Stimulated activated CD8-positive, alpha-beta memory T cell treated with anti-CD3 and anti-CD28 coated beads, Interleukin-2, amount 100 ng/mL, for 1 hour (primary cell): ENCODE measurements at regions not wholly inside any gene's neighbourhood (a gene's known extent, or its start where the extent isn't known, plus 50 kb on each side); places are given as distances from the start of the nearest gene placed in this dataset.
A peak's percentile ranks its signal among the peaks of the same experiment; 100 is the strongest.

Experiments
- DNase-seq, 2 donors: peaks; one replicate each; pipeline ENCODE4 v3.0.0-alpha.2; 2020; ENCODE audit warnings: low read depth in 2 of 2

GRCh38 chr12:107277855-107278254, 184.5 kb upstream of the CRY1 start:
- no peak for DNase-seq

- DNase-seq, result no peak
Observed at GRCh38 chr12:107282628-107283027, 189.3 kb upstream of the CRY1 start.

DNA sequence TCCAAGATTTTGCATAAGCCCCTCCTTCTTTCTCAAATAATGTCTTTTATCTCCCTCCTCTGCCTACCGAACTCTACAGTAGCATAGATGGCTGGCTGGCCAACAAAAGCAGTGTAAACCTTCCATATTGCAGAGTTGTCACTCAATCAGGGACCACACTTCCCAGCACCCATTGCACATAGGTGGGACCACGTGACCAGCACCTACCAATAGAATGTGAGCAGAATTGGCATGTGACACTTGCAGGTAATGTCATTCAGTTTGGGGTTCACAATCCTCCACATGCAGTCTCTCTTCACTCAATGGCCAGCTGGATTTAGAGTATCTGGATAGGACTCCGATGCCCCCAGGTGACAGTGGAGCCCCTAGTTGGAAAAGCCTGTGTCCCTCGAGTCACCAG, 190.3 kb upstream of the CRY1 start:
- DNase-seq, result no peak

GRCh38 chr12:107284692-107285091, 191.3 kb upstream of the CRY1 start:
- no peak for DNase-seq

DNA sequence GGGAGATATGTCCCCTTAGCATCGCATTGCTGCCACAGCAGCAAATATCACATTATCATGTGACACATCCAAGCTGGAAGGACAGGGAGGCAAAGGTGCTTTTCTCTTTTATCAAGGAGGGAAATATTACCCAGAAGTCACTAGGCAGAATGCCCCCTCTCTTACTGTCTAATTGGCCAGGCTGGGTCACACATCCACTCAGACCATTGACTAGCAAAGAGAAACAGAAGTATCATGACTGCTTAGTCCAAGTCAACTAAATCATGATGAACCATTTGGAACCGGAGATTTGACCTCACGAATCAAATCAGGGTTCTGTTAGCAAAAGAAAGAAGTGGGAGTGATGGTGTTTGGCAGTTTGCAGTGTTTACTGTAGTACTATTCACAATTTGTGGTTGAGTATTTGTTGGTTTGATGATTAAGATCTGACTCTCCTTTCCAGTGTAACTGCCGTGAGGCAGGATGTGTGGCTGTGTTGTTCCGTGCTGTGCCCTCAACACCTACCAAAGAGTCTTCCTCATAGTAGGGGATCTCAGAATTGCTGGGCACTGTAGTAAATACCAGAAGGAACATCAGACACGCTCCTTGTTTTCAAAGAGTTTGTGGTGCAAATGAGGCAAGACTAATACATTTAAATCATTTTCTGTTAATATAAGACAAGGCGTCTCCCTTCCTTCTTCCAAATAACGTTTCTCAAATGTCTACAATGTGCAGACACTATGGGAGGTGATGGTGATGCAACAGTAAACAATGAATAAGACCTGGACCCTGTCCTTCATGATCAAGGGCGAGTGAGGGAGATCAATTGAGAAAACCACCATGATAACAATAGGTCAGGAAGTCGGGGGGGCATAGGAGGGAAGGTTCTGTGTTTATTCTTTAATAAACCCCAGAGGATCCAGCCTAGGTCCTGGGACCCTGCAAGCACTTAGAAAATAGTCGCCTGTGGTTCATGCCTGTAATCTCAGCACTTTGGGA, 194.4 kb upstream of the CRY1 start:
- DNase-seq, result no peak

DNA sequence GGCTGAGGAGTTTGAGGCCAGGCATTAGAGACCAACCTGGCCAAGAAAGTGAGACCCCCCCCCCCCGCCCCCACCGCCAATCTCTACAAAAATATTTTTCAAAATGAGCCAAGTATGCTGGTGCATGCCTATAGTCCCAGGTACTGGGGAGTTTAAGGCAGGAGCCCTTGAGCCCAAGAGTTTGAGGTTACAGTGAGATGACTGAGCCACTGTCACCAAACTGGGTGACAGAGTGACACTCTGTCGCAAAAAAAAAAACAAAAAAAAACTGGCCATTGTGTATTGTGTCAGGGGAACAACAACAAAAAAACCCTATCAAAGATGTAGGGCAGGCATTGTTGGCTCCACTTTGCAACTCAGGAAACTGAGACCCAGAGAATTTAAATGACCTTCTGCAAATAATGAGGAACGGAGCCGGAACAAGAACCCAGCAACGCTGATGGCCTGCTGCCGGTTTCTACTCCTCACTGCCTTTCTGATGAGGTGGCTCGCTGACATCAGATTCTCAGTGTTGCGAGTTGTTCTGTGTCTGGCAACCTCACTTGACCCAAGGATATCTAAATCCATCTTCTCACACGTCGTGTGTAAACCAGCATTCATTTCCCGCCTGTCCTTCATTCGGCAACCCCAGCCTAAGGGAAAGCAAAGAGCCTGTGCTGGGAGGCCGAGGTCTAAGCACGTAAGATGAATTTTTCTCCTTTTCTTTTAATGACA, 195.2 kb upstream of the CRY1 start:
- DNase-seq, result no peak

- no peak for DNase-seq
Observed at GRCh38 chr12:107291018-107291417, 197.7 kb upstream of the CRY1 start.

DNA sequence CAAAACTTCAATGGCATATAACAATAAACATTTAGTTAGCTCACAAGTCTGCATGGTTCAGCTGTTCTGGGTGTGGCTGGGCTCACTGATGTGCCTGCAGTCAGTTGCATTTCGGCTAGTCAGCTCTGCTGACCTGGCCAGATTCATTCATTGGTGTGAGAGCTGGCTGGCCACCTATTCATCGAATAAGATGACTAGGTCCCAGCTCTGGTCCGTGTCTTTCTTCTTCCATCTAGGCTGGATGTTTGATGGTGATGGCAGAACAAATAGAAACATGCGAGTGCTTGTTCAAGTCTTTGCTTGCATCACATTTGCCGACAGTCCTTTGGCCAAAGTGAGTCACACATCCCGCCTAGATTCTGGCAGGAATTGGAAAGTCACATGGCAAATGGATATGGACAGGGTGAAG, 203.3 kb upstream of the CRY1 start:
- no peak for DNase-seq

- no peak for DNase-seq
Observed at GRCh38 chr12:107302649-107303341, 209.4 kb upstream of the CRY1 start.

- no peak for DNase-seq
Observed at GRCh38 chr12:107304588-107305532, 211.5 kb upstream of the CRY1 start.

GRCh38 chr12:107306141-107306659, 212.9 kb upstream of the CRY1 start:
- no peak for DNase-seq

DNA sequence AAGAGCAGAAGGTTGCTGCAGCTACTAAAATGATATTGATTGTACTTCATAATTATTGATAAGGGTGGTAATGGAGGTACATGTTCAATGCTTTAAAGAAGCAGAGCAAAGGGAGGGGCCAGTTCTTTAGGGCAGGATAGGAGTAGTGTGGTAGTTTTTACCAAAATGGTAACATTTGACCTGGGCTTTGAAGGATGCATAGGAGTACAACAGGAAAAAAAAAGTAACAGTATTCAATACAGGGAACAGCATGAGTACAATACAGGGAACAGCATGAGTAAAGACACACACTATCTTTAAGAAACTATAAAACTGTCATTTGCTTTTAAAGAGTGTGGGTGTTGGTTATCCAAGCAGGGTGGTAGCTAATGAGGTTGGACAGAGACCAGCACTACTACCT, 215.0 kb upstream of the CRY1 start:
- no peak for DNase-seq

DNA sequence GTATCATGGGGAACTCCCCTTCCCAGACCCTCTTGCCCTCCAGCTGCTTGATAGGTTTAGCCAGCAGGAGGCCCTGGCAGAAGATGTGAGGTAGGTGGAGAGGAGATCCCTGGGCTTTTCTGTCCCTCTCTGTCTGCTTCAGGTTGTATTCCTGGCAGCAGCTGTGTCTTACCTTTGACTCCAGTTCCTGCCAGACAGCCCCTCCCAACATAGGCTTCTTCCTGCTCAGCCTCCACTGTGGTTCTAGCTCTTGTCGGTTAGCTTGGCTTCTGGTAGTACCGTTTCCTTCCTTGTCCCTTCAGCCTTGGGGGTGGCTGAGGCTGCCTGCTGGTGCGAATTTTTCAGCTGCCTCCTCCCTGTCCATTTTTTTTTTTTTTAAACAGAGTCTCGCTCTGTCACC, 215.7 kb upstream of the CRY1 start:
- no peak for DNase-seq

DNA sequence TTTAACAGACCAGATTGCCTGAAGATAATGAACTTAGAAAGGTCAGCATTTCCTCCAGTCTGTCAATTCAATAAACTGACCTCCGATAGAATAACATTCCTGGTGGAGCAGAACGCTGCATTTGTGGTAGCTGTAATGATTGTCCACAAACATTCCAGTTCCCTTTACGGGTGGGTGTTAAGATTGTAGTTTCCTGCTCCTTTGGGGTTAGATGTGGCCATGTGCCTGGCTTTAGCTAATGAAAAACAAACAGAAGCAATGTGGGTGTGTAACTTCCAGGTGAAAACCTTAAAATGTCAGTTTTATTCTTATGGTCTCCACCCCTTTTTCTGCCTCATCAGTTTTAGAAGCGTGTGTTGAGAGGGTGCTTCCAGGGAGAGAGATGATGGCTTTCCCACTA, 217.3 kb upstream of the CRY1 start:
- no peak for DNase-seq

GRCh38 chr12:107311682-107312081, 218.3 kb upstream of the CRY1 start:
- no peak for DNase-seq

GRCh38 chr12:107317751-107318555, 224.6 kb upstream of the CRY1 start:
- DNase-seq, result peak; percentile 55 to 68

- no peak for DNase-seq
Observed at GRCh38 chr12:107318556-107318805, 225.1 kb upstream of the CRY1 start.

DNA sequence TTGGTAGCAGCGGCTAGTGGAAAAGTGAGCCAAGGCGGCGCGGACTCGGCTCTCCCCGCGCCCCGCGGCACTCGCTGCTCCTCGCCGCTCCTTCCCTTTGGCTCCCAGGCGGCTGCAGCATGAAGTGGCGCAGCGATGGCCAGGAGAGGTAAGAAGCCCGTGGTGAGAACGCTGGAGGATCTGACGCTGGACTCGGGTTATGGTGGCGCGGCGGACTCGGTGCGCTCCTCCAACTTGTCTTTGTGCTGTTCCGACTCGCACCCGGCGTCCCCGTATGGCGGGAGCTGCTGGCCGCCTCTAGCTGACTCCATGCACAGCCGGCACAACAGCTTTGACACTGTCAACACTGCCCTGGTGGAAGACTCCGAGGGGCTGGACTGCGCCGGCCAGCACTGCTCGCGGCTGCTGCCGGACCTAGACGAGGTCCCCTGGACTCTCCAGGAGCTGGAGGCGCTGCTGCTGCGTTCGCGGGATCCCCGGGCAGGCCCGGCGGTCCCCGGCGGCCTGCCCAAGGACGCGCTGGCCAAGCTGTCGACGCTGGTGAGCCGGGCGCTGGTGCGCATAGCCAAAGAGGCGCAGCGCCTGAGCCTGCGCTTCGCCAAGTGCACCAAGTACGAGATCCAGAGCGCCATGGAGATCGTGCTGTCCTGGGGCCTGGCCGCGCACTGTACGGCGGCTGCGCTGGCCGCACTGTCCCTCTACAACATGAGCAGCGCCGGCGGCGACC, 225.6 kb upstream of the CRY1 start:
- DNase-seq, result no peak

DNA sequence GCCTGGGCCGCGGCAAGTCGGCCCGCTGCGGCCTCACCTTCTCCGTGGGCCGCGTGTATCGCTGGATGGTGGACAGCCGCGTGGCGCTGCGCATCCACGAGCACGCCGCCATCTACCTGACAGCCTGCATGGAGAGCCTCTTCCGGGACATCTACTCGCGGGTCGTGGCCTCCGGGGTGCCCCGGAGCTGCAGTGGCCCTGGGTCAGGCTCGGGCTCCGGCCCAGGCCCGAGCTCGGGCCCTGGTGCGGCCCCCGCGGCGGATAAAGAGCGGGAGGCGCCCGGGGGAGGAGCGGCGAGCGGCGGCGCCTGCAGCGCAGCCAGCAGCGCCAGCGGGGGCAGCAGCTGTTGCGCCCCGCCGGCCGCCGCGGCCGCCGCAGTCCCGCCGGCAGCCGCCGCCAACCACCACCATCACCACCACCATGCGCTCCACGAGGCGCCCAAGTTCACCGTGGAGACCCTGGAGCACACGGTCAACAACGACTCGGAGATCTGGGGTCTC, 226.2 kb upstream of the CRY1 start:
- no peak for DNase-seq
